ENCODE measurements at regions not wholly inside any gene's neighbourhood (a gene's known extent, or its start where the extent isn't known, plus 50 kb on each side); places are given as distances from the start of the nearest gene placed in this dataset.

- Histone ChIP-seq H3K4me3 (ENCODE audit: low read depth, low read length) (no peak overlapping the region), H3K27me3 (ENCODE audit: control insufficient read depth, insufficient read depth, low read length) (no peaks in the 10 kb centered on the region), H3K36me3 (ENCODE audit: control insufficient read depth, insufficient read depth, low read length) (no peaks in the 10 kb centered on the region)
- no peak for TF ChIP-seq CTCF (IDR thresholded peaks at IDR 0.05; ENCODE audit: insufficient read depth, low read length, poor library complexity, severe bottlenecking)
- DNase-seq (ENCODE audit: low read depth) = no peak
These were observed 2111.5 kb upstream of the PIK3C3 start for GRCh38 chr18:39843546-39843945.

GRCh38 chr18:39842366-39842914, 2112.6 kb upstream of the PIK3C3 start:
- Histone ChIP-seq H3K36me3 (ENCODE audit: control insufficient read depth, insufficient read depth, low read length) (no peaks in the 10 kb centered on the region), H3K4me3 (ENCODE audit: low read depth, low read length) (no peak overlapping the region), H3K27me3 (ENCODE audit: control insufficient read depth, insufficient read depth, low read length) (no peaks in the 10 kb centered on the region)
- no peak for TF ChIP-seq CTCF (IDR thresholded peaks at IDR 0.05; ENCODE audit: insufficient read depth, low read length, poor library complexity, severe bottlenecking)
- no peak for DNase-seq (ENCODE audit: low read depth)

GRCh38 chr18:39841482-39842365, 2113.3 kb upstream of the PIK3C3 start:
- Histone ChIP-seq H3K36me3 (ENCODE audit: control insufficient read depth, insufficient read depth, low read length) (no peaks in the 10 kb centered on the region), H3K27me3 (ENCODE audit: control insufficient read depth, insufficient read depth, low read length) (no peaks in the 10 kb centered on the region), H3K4me3 (ENCODE audit: low read depth, low read length) (peak overlapping the region; percentile 51)
- peak; percentile 38 for DNase-seq (ENCODE audit: low read depth)
- TF ChIP-seq CTCF (IDR thresholded peaks at IDR 0.05; ENCODE audit: insufficient read depth, low read length, poor library complexity, severe bottlenecking) = peak; percentile 65

- no peak for DNase-seq (ENCODE audit: low read depth)
- H3K4me3 ChIP-seq (ENCODE audit: low read depth, low read length) = peak overlapping the region; percentile 51
- no peak for TF ChIP-seq CTCF (IDR thresholded peaks at IDR 0.05; ENCODE audit: insufficient read depth, low read length, poor library complexity, severe bottlenecking)
- H3K27me3 ChIP-seq (ENCODE audit: control insufficient read depth, insufficient read depth, low read length) = no peaks in the 10 kb centered on the region
- H3K36me3 ChIP-seq (ENCODE audit: control insufficient read depth, insufficient read depth, low read length) = no peaks in the 10 kb centered on the region
These were observed 2114.1 kb upstream of the PIK3C3 start for GRCh38 chr18:39840856-39841481.

- H3K27me3 ChIP-seq (ENCODE audit: control insufficient read depth, insufficient read depth, low read length) = no peaks in the 10 kb centered on the region
- no peak overlapping the region for H3K4me3 ChIP-seq (ENCODE audit: low read depth, low read length)
- DNase-seq (ENCODE audit: low read depth) = no peak
- no peak for TF ChIP-seq CTCF (IDR thresholded peaks at IDR 0.05; ENCODE audit: insufficient read depth, low read length, poor library complexity, severe bottlenecking)
- H3K36me3 ChIP-seq (ENCODE audit: control insufficient read depth, insufficient read depth, low read length) = no peaks in the 10 kb centered on the region
These were observed 2114.6 kb upstream of the PIK3C3 start for GRCh38 chr18:39840406-39840805.

Data from kidney epithelial cell (primary cell).